GM19463 (cell line): ENCODE measurements at regions not wholly inside any gene's neighbourhood (a gene's known extent, or its start where the extent isn't known, plus 50 kb on each side); places are given as distances from the start of the nearest gene placed in this dataset.

ENCODE experiments used
- ATAC-seq: cut with Tn5 transposase; IDR thresholded peaks from one replicate; pipeline ENCODE4 v1.9.1; 2021; ENCODE audit warnings: mild to moderate bottlenecking, moderate library complexity; ENCODE audit not compliant: unreplicated experiment

DNA sequence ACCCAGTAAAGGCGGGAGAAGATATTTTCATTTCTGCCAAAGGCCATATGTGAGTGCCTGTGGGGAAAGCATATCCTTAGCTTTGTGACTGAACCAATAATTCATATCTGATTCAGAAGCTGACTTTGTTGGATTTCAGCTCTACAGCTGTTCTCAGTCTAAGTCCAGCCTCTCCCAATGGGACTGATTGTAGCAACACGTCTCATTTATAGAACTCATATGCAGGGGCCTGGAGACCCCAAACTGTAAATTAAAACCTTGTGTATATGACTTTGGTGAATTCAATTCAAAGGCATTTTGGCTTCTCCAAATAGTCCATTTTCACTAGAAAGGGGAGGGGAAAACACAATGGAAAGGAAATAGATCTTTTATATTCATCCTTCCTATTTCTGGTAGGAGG lies 250.4 kb upstream of the SORL1-AS1 start:
- no peak for ATAC-seq

GRCh38 chr11:121700968-121701367 lies 248.2 kb upstream of the SORL1-AS1 start:
- no peak for ATAC-seq

DNA sequence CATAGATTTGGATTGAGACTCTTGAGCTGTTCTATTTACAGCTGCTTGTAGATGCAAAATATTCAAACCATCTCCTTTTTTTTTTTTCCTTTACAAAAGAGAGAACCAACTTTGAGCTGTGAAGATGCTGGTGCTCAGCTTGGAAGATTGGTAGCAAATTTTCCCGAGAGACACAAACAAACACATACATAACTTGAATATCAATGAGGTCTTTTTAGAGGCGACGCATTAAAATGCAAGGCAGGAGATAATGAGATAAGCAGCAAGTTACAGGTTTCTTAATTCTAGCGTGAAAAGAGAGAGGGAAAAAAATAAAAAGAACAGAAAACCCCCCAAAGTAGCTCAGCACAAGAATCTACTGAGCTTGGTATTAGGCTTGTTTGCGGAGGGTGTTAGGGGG lies 247.0 kb upstream of the SORL1-AS1 start:
- ATAC-seq, result no peak

- no peak for ATAC-seq
These were observed 244.3 kb upstream of the SORL1-AS1 start for GRCh38 chr11:121696931-121697670.

- ATAC-seq, result no peak
These were observed 243.6 kb upstream of the SORL1-AS1 start for GRCh38 chr11:121696177-121696871.

DNA sequence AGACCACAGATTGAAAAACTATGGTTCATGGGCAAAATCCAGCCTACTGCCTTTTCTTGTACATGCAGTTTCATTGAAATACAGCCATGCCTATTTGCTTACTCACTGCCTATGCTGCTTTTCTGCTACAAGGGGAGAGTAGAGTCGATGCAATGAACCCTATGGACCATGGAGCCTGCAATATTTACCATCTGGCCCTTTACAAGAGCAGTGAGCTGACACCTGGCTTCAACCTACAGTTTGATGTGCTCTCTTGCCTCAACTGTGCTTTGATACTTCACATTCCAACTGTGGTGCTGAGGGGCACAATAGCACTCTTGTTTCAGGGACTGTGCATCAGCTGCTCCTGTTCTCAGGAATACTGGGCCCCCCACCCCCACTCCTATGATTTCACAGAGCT lies 239.5 kb upstream of the SORL1-AS1 start:
- no peak for ATAC-seq

- ATAC-seq, result no peak
These were observed 236.3 kb upstream of the SORL1-AS1 start for GRCh38 chr11:121688860-121689614.

- no peak for ATAC-seq
These were observed 235.3 kb upstream of the SORL1-AS1 start for GRCh38 chr11:121688055-121688491.

- ATAC-seq, result no peak
These were observed 231.0 kb upstream of the SORL1-AS1 start for GRCh38 chr11:121683791-121684190.
